HCT116 (cell line): ENCODE measurements at regions not wholly inside any gene's neighbourhood (a gene's known extent, or its start where the extent isn't known, plus 50 kb on each side); places are given as distances from the start of the nearest gene placed in this dataset.

ENCODE experiments used
- CTCF ChIP-seq, 3 experiments: fragments of 200-600 bp in 1 of 3; sonication (generic) in 1 of 3; IDR thresholded peaks in 2 of 3; conservative IDR thresholded peaks in 1 of 3; 2 replicates each; pipeline ENCODE4 v1.5.1; 2012 to 2017; ENCODE audit warnings: low read depth in 2 of 3, low read length in 2 of 3, antibody characterized with exemption in 1 of 3, borderline replicate concordance in 1 of 3, control low read depth in 1 of 3, mild to moderate bottlenecking in 1 of 3, mixed read lengths in 1 of 3, mixed run types in 1 of 3, moderate library complexity in 1 of 3; ENCODE audit not compliant: insufficient read depth in 1 of 3
- ELF1 ChIP-seq: IDR thresholded peaks from 2 replicates; pipeline ENCODE4 v1.6.1; 2012; ENCODE audit warnings: low read depth, borderline replicate concordance
- POLR2A ChIP-seq: IDR thresholded peaks from 2 replicates; pipeline ENCODE4 v1.7.0; 2011; ENCODE audit warnings: borderline replicate concordance; ENCODE audit not compliant: insufficient read depth, insufficient read length; ENCODE audit errors: extremely low read depth

GRCh38 chr20:47857187-47857568, 71.9 kb upstream of the SULF2 start:
- TF ChIP-seq CTCF (IDR thresholded peaks at IDR 0.05 in 2 of 3, conservative IDR thresholded peaks at IDR 0.05 in 1 of 3; ENCODE audit: borderline replicate concordance in 1 of 3, insufficient read depth in 1 of 3, low read depth in 2 of 3, low read length in 2 of 3) (no peak), ELF1 (no peak), POLR2A (no peak)
